ENCODE measurements at regions not wholly inside any gene's neighbourhood (a gene's known extent, or its start where the extent isn't known, plus 50 kb on each side); places are given as distances from the start of the nearest gene placed in this dataset.

- no peak for DNase-seq
- no peak overlapping the region for H3K9ac ChIP-seq (ENCODE audit: extremely low read depth, low read length, poor library complexity, severe bottlenecking)
- H3K4me1 Mint-ChIP-seq = no peaks in the 10 kb centered on the region
- H3K4me3 ChIP-seq (ENCODE audit: low read length) = no peak overlapping the region
- H3K27ac Mint-ChIP-seq = no peak overlapping the region
- no peaks in the 10 kb centered on the region for H3K36me3 Mint-ChIP-seq (ENCODE audit: low read depth)
- 70 to 92% methylated on average over 2 to 3 of the region's 3 CpGs for WGBS, 2 experiments (ENCODE audit: insufficient coverage in 1 of 2, insufficient read length in 1 of 2)
- no peaks in the 10 kb centered on the region for H3K9me3 Mint-ChIP-seq
- H3K27me3 ChIP-seq (ENCODE audit: control insufficient read depth, insufficient read depth, low read length, poor library complexity, severe bottlenecking) = no peaks in the 10 kb centered on the region
- no peaks in the 10 kb centered on the region for H3K4me1 ChIP-seq (ENCODE audit: control insufficient read depth, insufficient read depth, low read length)
- TF ChIP-seq, protein P1, sequence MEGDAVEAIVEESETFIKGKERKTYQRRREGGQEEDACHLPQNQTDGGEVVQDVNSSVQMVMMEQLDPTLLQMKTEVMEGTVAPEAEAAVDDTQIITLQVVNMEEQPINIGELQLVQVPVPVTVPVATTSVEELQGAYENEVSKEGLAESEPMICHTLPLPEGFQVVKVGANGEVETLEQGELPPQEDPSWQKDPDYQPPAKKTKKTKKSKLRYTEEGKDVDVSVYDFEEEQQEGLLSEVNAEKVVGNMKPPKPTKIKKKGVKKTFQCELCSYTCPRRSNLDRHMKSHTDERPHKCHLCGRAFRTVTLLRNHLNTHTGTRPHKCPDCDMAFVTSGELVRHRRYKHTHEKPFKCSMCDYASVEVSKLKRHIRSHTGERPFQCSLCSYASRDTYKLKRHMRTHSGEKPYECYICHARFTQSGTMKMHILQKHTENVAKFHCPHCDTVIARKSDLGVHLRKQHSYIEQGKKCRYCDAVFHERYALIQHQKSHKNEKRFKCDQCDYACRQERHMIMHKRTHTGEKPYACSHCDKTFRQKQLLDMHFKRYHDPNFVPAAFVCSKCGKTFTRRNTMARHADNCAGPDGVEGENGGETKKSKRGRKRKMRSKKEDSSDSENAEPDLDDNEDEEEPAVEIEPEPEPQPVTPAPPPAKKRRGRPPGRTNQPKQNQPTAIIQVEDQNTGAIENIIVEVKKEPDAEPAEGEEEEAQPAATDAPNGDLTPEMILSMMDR (conservative IDR thresholded peaks at IDR 0.05) = no peak
- H3K27me3 Mint-ChIP-seq (ENCODE audit: insufficient read depth) = no peaks in the 10 kb centered on the region
- H3K36me3 ChIP-seq (ENCODE audit: control insufficient read depth, insufficient read depth, low read length) = no peaks in the 10 kb centered on the region
- no peaks in the 10 kb centered on the region for H3K9me3 ChIP-seq (ENCODE audit: control insufficient read depth, low read length)
- H3K4me3 Mint-ChIP-seq = no peak overlapping the region
- no peak overlapping the region for H3K27ac ChIP-seq (ENCODE audit: low read depth, low read length)
These were observed 166.5 kb upstream of the THRB start for GRCh38 chr3:24661175-24661584.

DNA sequence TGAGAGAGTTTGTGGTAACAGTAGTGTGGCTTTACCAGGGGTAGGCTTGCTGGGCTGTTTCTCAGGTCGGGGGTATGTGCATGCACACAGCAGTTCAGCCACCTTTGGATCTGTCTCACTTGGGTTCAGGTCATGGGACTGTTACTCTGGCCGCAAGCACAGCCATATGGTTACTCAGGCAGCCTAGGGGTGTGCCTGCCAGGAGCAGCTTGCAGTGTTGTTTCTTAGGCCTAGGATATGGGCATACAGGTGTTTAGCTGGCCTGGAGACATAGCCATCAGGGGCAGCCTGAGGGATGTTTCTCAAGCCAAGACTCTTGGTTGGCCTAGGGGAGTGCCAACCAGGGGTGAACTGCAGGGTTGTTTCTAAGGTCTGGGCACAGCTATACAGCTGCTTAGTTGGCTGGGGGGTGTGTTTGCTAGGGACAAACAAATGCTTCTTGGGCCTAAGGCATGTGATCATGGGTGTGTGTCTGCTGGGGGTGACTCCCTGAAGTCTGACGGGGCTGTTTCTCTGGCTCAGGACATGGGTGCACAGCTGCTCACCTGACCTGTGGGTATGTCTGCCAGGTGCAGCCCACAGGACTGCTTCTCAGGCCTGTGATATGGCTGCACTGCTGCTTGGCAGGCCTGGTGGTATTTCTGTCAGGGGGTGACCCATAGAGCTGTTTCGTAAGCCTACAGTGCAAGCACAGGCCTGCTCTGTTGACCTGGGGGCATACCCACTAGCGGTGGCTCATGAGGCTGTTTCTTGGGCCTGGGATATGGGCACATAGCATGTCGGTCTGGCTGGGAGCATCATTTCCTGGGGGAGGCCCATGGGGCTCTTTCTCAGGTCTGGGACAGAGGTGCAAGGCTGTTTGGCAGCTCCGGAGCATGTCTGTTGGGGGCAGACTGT lies 168.0 kb upstream of the THRB start:
- 91 to 100% methylated on average over 2 to 7 of the region's 7 CpGs for WGBS, 2 experiments (ENCODE audit: insufficient coverage in 1 of 2, insufficient read length in 1 of 2)

GRCh38 chr3:24663406-24663805 lies 168.8 kb upstream of the THRB start:
- no peak for DNase-seq
- Mint-ChIP-seq H3K36me3 (ENCODE audit: low read depth) (no peaks in the 10 kb centered on the region), H3K9me3 (no peaks in the 10 kb centered on the region), H3K27ac (no peak overlapping the region), H3K27me3 (ENCODE audit: insufficient read depth) (no peaks in the 10 kb centered on the region), H3K4me3 (no peak overlapping the region), H3K4me1 (no peaks in the 10 kb centered on the region)
- no peak overlapping the region for H3K9ac ChIP-seq (ENCODE audit: extremely low read depth, low read length, poor library complexity, severe bottlenecking)
- no peaks in the 10 kb centered on the region for H3K4me1 ChIP-seq (ENCODE audit: control insufficient read depth, insufficient read depth, low read length)
- H3K27me3 ChIP-seq (ENCODE audit: control insufficient read depth, insufficient read depth, low read length, poor library complexity, severe bottlenecking) = no peaks in the 10 kb centered on the region
- no peak overlapping the region for H3K27ac ChIP-seq (ENCODE audit: low read depth, low read length)
- 92 to 94% methylated on average over 1 to 6 of the region's 6 CpGs for WGBS, 2 experiments (ENCODE audit: insufficient coverage in 1 of 2, insufficient read length in 1 of 2)
- no peaks in the 10 kb centered on the region for H3K36me3 ChIP-seq (ENCODE audit: control insufficient read depth, insufficient read depth, low read length)
- TF ChIP-seq, protein P1 (conservative IDR thresholded peaks at IDR 0.05) = peak; percentile 16
- H3K4me3 ChIP-seq (ENCODE audit: low read length) = no peak overlapping the region
- no peaks in the 10 kb centered on the region for H3K9me3 ChIP-seq (ENCODE audit: control insufficient read depth, low read length)

More for the DNA sequence above, 168.0 kb upstream of the THRB start:
- Histone ChIP-seq H3K4me1 (ENCODE audit: control insufficient read depth, insufficient read depth, low read length) (no peaks in the 10 kb centered on the region), H3K36me3 (ENCODE audit: control insufficient read depth, insufficient read depth, low read length) (no peaks in the 10 kb centered on the region), H3K9me3 (ENCODE audit: control insufficient read depth, low read length) (no peaks in the 10 kb centered on the region), H3K9ac (ENCODE audit: extremely low read depth, low read length, poor library complexity, severe bottlenecking) (no peak overlapping the region), H3K27ac (ENCODE audit: low read depth, low read length) (no peak overlapping the region), H3K27me3 (ENCODE audit: control insufficient read depth, insufficient read depth, low read length, poor library complexity, severe bottlenecking) (no peaks in the 10 kb centered on the region), H3K4me3 (ENCODE audit: low read length) (no peak overlapping the region)
- no peaks in the 10 kb centered on the region for H3K27me3 Mint-ChIP-seq (ENCODE audit: insufficient read depth)
- no peaks in the 10 kb centered on the region for H3K36me3 Mint-ChIP-seq (ENCODE audit: low read depth)
- H3K4me3 Mint-ChIP-seq = no peak overlapping the region
- DNase-seq = no peak
- TF ChIP-seq, protein P1 (conservative IDR thresholded peaks at IDR 0.05) = no peak
- no peaks in the 10 kb centered on the region for H3K4me1 Mint-ChIP-seq
- no peaks in the 10 kb centered on the region for H3K9me3 Mint-ChIP-seq
- H3K27ac Mint-ChIP-seq = no peak overlapping the region

Measured in endodermal cell (in vitro differentiated cells).